ENCODE measurements at regions not wholly inside any gene's neighbourhood (a gene's known extent, or its start where the extent isn't known, plus 50 kb on each side); places are given as distances from the start of the nearest gene placed in this dataset.

DNA sequence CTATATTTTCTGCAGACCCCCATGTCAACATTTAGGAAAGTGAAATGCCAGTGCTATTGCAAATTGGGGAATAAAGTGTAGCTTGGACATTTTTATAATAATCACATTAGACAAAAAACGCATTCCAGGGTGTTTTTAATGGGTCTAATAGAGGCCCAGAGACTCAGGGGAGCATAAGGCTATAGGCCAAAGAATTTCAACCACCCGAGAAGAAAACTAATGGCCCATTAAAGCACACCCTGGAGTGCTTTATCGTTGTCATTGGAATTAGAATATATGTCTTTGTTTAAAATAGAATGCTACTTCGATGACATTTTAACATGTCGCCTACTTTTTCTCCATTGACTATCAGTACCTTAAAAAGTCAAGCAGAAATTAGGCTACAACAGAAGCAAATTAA is 414.1 kb upstream of the CDH8 start:
- DNase-seq (ENCODE audit: low read depth), result no peak

DNA sequence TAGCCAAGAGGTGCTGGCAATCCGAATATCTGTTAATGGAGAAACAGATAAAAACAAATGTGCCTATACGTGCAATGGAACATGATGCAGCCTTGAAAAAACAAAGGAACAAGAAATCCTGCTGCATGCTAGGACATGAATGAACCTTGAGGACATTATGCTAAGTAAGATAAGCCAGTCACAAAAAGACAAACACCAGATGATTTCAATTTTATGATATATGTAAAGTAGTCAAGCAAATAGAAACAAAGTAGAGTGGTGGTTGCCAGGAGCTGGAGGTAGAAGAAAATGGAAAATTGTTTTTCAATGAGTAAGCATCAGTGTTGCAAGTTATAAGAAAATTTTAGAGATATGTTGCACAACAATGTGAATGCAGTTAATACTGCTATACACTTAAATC is 409.7 kb upstream of the CDH8 start:
- DNase-seq (ENCODE audit: low read depth), result no peak

DNA sequence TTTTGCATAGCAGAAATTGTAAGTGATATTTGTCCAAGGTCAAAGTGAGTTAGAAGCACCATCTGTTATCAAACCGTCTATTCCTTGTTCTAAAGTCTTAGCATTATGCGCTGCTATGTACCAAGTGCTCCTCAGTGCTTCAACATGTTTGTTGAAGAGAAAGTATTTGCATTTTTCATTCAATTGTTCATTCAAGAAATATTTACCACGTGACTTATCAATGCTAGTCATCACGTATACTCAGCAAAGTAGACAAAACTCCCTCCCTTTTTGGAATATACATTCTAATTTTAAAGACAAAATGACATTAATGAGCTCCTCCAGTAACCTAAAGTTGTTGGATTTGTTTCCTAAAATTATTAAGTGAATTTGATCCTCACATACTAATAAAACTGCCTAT is 388.0 kb upstream of the CDH8 start:
- DNase-seq (ENCODE audit: low read depth), result no peak

DNA sequence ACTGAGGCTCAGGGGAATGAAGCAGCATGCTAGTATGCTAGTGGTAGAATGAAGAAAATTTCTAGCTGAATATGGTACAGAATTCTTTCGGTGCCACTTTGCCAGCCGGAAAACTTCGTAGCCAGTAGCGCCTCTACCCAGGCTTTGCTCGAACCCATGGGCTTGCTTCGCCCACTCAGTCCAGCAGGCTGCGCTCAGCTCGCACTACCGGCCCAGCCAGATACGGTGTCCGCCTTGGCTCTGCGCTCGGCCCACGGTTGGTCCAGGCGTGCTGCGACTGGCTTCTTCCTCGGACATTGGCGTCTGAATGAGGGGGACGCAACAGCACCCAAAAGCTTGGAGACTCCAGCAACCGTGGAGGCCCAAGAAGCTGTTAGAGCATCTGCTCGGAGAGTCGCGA is 372.5 kb upstream of the CDH8 start:
- DNase-seq (ENCODE audit: low read depth), result no peak

DNA sequence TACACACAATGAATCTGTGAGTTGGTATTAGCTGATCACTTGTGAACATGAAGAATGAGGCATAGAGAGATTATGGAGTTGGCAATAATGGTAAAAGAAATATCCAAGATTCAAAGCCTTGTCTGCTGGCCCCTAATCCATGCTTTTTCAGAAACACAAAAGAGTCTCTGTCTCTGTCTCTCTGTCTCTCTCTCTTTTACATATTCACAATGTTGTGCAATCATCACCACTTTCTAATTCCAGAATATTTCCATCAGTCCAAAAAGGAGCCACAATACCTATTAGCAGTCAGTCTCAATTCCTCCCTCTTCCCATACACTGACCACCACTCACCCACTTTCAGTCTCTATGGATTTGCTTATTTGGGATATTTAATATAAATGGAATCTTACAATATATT is 370.1 kb upstream of the CDH8 start:
- no peak for DNase-seq (ENCODE audit: low read depth)

DNA sequence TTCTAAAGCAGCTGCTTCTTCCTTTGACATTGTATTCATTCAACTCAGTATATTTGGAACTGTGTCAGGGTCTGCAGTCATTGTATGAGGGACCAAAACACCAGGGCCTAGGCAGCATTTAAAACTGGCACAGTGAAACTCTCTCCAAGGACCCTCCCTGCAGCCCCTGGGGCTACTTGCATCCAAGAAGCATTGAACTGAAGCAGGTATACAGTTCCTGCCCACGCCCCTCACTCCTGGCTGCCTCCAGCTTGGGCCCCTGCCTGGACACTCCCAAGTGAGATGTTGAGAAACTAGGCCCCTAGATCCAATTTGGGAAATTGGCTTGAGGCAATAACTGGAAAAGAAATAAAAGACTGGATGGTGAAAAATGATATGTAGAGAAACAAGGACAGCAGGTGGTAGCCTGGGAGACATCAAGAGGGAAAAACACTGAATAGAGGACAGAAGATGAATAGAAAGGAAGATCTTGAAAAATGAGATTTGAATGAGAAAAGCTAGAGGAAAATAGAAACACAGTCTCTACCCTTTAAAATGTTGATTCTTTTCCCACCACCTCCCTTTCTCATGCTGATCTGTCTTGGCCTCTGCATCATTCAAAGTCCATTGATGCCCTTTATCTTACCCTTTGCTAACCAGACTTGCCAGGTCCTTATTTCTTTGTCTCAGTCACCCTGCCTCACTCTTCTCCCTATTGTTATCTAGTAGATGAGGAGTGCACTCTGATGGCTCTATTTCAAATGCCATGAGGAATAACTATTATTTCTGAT is 368.8 kb upstream of the CDH8 start:
- no peak for DNase-seq (ENCODE audit: low read depth)

DNA sequence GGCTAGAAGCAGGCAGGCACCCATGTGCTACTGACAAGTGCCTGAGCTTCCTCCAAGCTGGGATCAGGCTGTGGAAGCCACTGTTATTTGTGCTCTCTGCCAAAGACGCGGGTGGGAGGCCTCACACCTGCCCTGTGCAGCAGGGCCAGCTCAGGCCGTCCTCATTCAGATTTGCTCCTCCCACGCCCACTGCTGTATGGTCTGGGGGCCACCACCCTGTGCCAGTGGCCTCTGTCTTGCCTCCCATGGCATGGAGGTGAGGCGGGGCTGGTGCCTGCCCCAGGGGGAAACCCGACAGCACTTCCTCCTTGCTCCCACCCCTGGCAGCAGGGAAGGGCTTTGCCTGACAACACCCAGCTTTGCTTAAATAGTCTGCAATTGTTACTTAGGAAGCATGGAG is 356.5 kb upstream of the CDH8 start:
- DNase-seq (ENCODE audit: low read depth), result no peak

DNA sequence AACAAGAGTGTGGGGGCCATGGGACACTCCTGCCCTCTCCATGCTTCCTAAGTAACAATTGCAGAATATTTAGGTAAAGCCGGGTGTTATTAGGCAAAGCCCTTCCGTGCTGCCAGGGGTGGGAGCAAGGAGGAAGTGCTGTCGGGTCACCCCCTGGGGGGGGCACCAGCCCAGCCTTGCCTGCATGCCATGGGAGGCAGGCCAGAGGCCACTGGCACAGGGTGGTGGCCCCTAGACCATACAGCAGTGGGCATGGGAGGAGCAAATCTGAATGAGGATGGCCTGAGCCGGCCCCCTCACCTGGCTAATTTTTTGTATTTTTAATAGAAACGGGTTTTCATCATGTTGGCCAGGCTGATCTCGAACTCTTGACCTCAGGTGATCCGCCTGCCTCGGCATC is 355.7 kb upstream of the CDH8 start:
- no peak for DNase-seq (ENCODE audit: low read depth)

DNA sequence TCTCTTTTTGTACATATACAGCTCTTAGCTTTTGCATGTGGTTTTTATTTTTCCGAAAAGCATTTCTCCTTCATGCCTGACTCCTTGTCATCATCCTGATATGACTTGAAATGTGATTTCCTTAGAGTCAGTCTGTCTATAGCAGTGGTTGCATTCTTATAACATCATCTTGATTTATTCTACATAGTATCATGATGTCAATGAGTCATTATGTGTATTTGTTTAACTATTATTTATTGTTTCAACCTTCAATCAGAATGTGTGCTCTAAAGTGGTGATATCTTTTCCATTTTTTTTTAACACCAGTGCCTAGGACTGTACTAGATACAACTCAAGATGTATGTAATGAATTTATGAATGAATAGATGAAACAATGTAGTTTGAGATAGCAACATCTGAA is 354.9 kb upstream of the CDH8 start:
- no peak for DNase-seq (ENCODE audit: low read depth)

DNA sequence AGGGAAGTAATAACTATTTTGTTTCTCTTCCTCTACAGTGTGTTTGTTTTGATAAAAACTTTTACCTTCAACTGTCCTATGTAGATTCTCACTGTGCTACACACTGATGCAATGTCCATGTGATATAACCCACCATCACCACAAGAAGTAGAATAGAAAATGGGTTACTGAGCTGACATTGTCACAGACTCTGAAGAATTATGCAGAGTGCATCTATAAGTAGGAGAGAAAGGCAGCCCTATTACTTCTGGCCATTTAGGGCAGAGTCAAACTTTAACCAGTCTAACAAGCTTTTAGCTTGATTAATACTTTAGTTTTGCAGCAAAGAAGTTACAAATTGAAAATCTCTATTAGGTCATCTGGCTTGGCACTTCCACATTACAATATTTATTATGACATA is 354.0 kb upstream of the CDH8 start:
- no peak for DNase-seq (ENCODE audit: low read depth)

DNA sequence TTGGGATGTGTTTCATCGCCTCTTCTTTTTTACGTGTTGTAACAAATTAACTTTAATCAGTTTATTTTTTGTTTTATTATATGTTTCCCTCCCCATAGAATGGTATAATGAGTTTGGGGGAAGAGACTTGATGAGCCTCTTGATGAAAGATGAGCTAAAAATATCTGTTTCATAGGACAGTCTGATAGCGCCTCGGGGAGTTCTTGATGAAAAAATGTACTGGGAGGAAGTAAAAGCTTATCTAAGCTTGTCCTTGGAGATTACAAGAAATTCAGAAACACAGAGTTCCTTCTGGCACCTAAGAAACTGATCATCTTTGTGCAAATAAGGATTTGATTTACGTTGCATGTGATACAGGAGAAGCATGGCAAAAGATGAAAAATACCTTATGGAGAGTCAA is 350.2 kb upstream of the CDH8 start:
- no peak for DNase-seq (ENCODE audit: low read depth)

DNA sequence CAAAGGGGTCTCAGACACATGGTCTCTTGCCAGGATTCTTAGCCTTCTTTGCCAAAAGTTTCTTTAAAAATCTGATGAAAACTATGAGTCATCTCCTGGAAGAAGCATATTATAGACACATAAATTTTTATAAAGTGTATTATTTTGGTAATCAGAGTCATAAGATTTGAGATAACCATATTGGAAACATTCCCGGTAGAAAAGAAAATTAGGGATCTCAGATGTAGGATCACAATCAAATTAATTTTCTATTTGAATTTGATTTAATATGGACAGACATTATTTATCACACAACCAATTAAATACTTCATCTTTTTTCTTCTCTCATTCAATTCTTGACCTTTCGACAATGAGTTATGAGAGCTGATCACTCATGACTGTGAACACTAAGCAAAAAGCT is 347.7 kb upstream of the CDH8 start:
- DNase-seq (ENCODE audit: low read depth), result no peak

DNA sequence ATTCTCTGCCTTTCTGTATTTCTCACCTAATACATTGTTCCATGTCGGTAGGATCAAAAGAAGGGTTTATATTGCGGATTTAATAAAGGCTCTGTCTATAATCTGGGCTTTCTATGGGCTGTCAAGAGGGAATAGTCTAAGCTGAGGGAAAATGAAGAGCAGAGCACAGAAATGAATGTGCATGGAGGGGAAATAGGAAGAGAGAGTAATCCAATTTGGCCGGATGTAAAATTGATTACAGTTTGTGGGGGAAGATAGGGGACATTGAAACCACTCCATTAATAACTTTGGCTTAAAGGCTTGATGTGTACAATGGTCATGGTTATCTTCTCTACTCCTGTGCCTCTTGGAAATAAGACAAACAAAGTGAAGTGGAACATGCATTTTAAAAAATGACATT is 334.2 kb upstream of the CDH8 start:
- no peak for DNase-seq (ENCODE audit: low read depth)

DNA sequence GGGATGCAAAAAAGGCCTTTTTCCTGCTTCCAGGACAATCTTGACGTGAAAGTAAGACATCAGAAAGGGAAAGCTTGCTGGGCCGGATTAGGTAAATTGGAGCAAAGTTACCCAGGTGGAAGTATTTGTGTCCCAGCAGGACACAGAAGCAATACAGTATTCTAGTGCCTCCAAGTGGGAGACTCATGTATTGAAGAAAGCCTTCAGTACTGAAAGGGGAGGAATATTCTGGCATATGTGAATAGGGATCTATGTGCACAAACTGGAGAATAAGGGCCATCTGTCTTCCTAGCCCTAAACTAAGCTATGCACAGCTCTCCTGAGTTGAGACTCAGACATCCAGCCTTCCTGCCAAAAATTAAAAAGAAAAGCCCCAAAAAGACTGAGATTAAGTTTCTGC is 327.3 kb upstream of the CDH8 start:
- DNase-seq (ENCODE audit: low read depth), result no peak

DNA sequence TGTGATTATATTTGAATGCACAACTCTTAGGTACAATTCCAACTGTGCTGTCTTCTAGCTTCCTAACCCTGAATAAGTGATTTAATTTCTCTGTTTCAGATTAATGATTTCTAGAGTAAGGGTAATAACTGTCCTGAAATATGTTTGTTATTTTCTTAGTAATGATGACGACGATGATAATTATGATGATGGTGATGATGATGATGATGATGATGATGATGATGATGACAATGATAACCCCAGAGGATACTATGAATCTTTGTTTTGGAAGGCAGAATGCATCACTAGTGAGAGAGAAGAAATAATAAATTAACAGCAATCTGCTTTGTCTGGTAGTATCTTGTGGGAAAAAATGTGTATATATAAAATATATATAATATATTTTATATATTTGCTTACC is 317.1 kb upstream of the CDH8 start:
- DNase-seq (ENCODE audit: low read depth), result no peak

DNA sequence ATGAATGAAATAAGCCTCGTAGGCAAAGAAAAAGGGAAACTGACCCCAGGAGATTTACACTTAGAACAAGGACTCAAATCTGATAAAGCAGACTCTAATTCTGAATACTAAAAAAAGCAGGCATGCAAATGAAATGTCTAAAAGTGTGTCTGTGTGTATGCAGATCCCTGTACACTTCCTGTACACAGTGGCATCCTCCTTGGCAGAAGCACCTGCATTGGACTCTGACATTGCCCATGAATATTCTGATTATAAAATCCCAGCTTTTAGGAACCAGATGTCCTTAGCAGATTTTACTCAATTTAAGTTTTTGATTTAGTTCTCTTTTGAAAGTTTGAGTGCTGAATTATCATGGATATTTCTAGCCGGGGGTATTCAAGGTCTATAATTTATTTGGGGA is 306.0 kb upstream of the CDH8 start:
- no peak for DNase-seq (ENCODE audit: low read depth)

DNA sequence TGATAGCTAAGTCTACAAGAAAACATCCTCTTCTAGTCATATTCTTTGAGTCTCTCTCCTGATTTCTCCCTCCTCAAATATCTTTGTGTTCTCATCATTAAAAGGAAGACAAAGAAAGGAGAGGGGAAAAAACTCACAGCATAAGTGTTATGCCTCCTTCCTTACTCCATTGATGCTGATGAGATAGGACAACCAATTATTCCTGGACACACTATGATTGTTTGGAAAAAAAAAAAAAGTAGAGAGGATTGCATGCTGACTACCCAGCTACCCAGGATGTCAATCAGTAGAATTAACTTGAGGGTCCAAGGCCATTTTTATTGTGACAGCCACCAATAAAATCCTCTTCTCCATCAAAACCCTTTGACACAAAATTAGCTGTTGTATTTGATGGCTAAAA is 299.1 kb upstream of the CDH8 start:
- no peak for DNase-seq (ENCODE audit: low read depth)

DNA sequence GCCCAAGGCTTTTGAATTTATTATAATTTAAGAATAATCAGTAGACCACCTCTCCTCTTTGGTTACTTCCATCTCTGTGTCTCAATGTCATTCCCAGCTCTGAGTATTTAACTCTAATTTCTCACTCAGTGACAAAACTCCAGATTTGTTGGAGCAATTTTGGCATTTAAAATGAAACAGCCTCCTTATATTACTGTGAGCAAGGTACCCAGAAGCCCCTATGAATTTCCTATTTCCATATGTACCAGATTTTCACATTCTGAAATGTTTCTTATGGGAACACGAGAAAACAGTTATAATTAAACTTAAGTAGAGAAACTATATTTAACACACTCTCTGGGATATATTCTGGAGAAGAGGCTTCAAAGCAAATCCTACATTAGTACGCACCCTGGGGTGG is 285.4 kb upstream of the CDH8 start:
- DNase-seq (ENCODE audit: low read depth), result no peak

DNA sequence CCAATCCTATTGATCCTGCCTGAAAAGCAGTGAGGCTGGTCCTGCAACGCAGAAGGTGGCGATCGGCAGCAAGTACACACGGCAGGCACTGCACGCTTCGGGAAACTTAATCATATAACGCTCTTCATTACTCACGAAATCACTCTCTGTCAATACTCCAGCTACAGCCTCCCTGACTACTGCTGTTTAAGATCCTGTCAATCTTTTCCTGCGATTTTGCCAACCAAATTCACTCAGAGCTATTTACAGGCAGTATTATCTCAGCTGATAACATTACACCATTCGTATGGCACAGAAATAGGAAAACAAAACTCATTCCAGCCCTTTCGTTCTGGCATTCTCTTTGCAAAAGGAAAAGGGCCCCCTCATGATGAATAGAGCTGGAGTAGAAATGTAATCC is 262.4 kb upstream of the CDH8 start:
- DNase-seq (ENCODE audit: low read depth), result no peak

DNA sequence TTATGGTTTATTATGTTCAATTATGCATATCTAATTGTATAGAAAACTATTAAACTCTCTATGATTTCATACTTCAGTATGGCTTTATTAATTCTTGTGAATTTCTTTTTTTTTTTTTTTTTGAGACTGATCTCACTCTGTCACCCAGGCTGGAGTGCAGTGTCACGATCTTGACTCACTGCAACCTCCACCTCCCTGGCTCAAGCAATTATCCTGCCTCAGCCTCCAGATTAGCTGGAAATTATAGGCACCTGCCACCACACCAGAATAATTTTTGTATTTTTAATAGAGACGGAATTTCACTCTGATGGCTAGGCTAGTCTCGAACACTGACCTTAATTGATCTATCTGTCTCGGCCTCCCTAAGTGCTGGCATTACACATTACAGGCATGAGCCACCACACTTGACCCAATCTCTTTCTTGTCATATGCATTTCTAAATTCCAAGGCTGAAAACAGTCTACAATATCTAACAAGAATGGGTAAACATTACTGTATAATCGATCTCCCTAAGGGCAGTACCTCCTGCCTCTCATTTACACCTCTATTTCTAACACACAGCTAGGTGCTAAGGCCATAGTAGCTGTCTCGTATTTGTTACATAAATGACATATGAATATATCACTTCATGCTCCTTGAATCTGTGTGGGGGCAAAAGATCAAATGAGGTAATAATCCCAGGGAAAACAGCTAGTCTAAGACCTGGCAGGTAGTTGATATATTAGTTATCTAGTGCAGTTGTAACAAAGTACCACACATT is 258.2 kb upstream of the CDH8 start:
- DNase-seq (ENCODE audit: low read depth), result no peak

DNA sequence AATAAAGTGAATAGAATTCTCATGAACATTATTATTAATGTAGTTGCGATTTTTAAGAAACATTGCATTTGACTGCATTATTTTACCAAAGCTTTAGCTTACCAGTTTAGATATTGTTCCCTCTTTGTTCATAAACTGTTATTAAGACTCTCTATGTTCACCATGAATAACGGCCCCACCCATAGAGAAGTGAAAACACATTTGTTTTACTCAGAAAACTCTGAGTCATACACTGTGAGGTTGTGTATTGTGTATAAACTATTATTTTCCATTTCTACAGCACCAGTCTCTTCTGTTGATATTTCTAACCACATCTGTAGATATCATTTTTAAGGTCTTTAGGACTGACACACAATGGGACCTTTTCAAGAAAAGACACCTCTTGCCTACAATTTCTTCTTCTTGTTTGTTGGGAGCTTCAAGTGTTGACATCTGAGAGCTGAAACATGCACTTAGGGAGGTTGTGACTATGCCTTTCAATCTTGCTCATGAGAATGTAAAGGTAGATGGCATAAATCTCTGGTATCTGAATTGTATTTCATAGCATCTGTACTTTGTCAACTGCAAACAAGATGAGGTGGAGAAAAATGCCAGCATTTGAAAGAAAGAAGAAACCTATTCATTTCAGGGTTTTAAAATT is 252.9 kb upstream of the CDH8 start:
- no peak for DNase-seq (ENCODE audit: low read depth)

DNA sequence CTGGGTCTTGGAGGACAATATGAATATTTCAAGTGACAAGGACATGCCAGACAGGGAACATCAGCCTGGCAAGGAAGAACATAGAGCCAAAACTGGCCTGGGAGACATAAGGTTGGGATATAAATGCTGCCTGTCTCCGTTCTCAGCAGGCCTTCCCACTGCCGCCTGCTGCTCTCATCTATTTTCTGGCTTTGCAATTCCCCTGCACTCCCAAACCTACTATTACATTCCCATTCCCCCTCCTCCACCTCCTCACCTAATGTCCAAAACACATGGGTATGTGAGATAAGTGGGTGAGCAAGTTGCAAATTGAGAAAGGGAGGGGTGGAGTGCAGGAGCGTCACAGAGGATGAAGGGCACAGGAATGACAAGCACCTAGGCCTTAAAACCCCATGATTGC is 244.3 kb upstream of the CDH8 start:
- DNase-seq (ENCODE audit: low read depth), result no peak

DNA sequence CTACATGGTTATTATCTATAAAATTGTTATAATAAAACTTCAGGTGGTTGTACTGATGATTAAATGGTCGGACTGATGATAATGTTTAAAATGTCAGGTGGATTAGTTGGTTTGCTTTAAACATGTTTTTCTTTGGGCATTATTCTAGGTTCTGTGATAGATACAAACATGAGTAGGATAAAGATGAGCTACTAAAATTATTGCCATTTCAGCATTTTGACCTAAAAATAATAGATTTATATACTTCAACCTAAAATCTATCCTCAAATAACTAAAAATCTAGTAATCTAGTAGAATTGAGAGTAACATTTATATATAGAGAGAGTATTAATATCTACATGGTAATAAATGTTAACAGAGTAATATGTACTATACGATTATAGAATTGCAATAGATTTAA is 241.7 kb upstream of the CDH8 start:
- DNase-seq (ENCODE audit: low read depth), result no peak

Measured in LHCN-M2 (cell line).